IPS-NIHi11 (cell line): ENCODE measurements at regions not wholly inside any gene's neighbourhood (a gene's known extent, or its start where the extent isn't known, plus 50 kb on each side); places are given as distances from the start of the nearest gene placed in this dataset.
"Not testable (repeated sequence)": the region's sequence is repeated elsewhere in the genome, so short reads cannot be mapped to it uniquely, and the experiment has no call there.

Experiments used
- DNase-seq: peaks from one replicate; pipeline ENCODE4 v3.0.0; 2012; ENCODE audit warnings: mixed read lengths, low spot score

- not testable (repeated sequence) for DNase-seq
Observed at GRCh38 chr18:73101491-73101890, 233.7 kb upstream of the NETO1 start.

- no peak for DNase-seq
Observed at GRCh38 chr18:73099759-73100158, 232.0 kb upstream of the NETO1 start.

- DNase-seq, result no peak
Observed at GRCh38 chr18:73093687-73094250, 226.0 kb upstream of the NETO1 start.

- DNase-seq, result no peak
Observed at GRCh38 chr18:73088445-73088844, 220.7 kb upstream of the NETO1 start.

GRCh38 chr18:73087282-73087977 is 219.6 kb upstream of the NETO1 start:
- no peak for DNase-seq

- no peak for DNase-seq
Observed at GRCh38 chr18:73079920-73080319, 212.1 kb upstream of the NETO1 start.

GRCh38 chr18:73060666-73061288 is 193.0 kb upstream of the NETO1 start:
- no peak for DNase-seq

- DNase-seq, result no peak
Observed at GRCh38 chr18:73059280-73059679, 191.5 kb upstream of the NETO1 start.

GRCh38 chr18:73047688-73048087 is 179.9 kb upstream of the NETO1 start:
- no peak for DNase-seq

GRCh38 chr18:73045037-73045436 is 177.2 kb upstream of the NETO1 start:
- no peak for DNase-seq

GRCh38 chr18:73043611-73044010 is 175.8 kb upstream of the NETO1 start:
- DNase-seq, result no peak

GRCh38 chr18:73043211-73043610 is 175.4 kb upstream of the NETO1 start:
- no peak for DNase-seq

- no peak for DNase-seq
Observed at GRCh38 chr18:73040247-73040646, 172.5 kb upstream of the NETO1 start.

- no peak for DNase-seq
Observed at GRCh38 chr18:73038336-73038735, 170.5 kb upstream of the NETO1 start.

- no peak for DNase-seq
Observed at GRCh38 chr18:73023975-73024374, 156.2 kb upstream of the NETO1 start.

- DNase-seq, result no peak
Observed at GRCh38 chr18:73009691-73010090, 141.9 kb upstream of the NETO1 start.

- no peak for DNase-seq
Observed at GRCh38 chr18:73007915-73008308, 140.1 kb upstream of the NETO1 start.

- DNase-seq, result no peak
Observed at GRCh38 chr18:73007195-73007914, 139.6 kb upstream of the NETO1 start.

GRCh38 chr18:73006331-73006730 is 138.5 kb upstream of the NETO1 start:
- DNase-seq, result no peak

- DNase-seq, result no peak
Observed at GRCh38 chr18:73004260-73004659, 136.5 kb upstream of the NETO1 start.

GRCh38 chr18:72999971-73000607 is 132.3 kb upstream of the NETO1 start:
- DNase-seq, result no peak

GRCh38 chr18:72995558-72995957 is 127.8 kb upstream of the NETO1 start:
- no peak for DNase-seq
